Astrocyte of the cerebellum (primary cell): ENCODE measurements at regions not wholly inside any gene's neighbourhood (a gene's known extent, or its start where the extent isn't known, plus 50 kb on each side); places are given as distances from the start of the nearest gene placed in this dataset.

Experiments
- DNase-seq: peaks from one replicate; pipeline ENCODE4 v3.0.0-alpha.2; 2011; ENCODE audit warnings: low read depth
- H3K4me3 ChIP-seq: 2 replicates; pipeline ENCODE4 v1.5.1; 2011; ENCODE audit warnings: mild to moderate bottlenecking, low read depth, low read length, moderate library complexity
- in situ Hi-C: cut with HindIII; loops from 2 replicates; pipeline ENCODE4 v1.10.0; 2017; ENCODE audit warnings: low sequenced_read_pairs
- TF ChIP-seq, protein P1 (sequence below): IDR thresholded peaks from 2 replicates; pipeline ENCODE4 v1.5.1; 2012; ENCODE audit warnings: low read length, low read depth, moderate library complexity, mild to moderate bottlenecking; ENCODE audit errors: missing control alignments

DNA sequence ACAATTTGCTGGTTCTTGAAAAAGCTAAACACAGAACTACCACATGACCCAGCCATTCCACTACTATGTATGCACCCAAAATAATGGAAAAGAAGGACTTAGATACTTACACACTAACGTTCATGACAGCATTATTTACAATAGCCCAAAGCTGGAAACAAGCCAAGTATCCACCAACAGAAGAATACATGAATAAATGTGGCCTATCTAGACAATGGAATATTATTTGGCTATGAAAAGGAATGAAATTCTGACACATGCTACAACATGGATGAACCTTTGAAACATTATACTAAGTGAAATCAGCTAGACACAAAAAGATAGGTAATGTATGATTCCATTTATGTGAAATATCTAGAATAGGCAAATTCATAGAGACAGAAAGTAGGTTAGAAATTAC lies 67.4 kb upstream of the EXOC4 start:
- TF ChIP-seq, protein P1, sequence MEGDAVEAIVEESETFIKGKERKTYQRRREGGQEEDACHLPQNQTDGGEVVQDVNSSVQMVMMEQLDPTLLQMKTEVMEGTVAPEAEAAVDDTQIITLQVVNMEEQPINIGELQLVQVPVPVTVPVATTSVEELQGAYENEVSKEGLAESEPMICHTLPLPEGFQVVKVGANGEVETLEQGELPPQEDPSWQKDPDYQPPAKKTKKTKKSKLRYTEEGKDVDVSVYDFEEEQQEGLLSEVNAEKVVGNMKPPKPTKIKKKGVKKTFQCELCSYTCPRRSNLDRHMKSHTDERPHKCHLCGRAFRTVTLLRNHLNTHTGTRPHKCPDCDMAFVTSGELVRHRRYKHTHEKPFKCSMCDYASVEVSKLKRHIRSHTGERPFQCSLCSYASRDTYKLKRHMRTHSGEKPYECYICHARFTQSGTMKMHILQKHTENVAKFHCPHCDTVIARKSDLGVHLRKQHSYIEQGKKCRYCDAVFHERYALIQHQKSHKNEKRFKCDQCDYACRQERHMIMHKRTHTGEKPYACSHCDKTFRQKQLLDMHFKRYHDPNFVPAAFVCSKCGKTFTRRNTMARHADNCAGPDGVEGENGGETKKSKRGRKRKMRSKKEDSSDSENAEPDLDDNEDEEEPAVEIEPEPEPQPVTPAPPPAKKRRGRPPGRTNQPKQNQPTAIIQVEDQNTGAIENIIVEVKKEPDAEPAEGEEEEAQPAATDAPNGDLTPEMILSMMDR = no peak
- in situ Hi-C loops = no loop called here
- H3K4me3 ChIP-seq = no peak overlapping the region
- DNase-seq = no peak

GRCh38 chr7:133186060-133186459 lies 66.8 kb upstream of the EXOC4 start:
- H3K4me3 ChIP-seq = no peak overlapping the region
- in situ Hi-C loops = no loop called here
- no peak for DNase-seq
- TF ChIP-seq, protein P1 = no peak

DNA sequence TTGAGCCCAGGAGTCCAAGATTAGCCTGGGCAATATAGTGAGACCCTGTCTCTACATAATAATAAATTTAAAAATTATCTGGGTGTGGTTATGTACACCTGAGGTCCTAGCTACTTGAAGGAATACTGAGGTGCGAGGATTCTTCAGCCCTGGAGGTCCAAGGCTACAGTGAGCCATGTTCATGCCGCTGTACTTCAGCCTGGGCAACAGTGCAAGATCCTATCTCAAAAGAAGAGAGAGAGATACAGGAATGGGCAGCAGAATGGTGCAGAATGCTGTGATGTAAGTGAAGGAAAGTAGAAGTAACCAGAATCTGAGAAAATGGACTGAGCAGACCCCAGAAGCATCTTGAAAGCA lies 62.7 kb upstream of the EXOC4 start:
- no peak for DNase-seq
- no peak overlapping the region for H3K4me3 ChIP-seq
- TF ChIP-seq, protein P1 = no peak
- in situ Hi-C loops = no loop called here

GRCh38 chr7:133190650-133191049 lies 62.2 kb upstream of the EXOC4 start:
- in situ Hi-C loops = no loop called here
- DNase-seq = no peak

DNA sequence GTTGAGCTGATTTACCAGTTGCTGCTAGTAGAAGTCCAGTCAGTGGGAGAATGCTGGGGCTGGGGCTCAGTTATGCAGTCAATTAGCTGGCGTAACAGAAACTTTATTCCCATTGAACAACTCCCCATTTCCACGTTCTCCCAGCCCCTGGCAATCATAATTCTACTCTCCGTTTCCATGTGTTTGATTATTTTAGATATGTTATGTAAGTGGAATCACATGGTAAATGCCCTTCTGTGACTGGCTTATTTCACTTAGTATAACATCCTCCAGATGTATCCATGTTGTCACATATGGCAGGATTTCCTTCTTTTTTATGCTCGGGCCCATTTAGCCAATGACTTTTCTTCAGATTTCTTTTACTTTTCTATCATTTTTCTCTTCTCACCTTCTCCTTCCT lies 61.1 kb upstream of the EXOC4 start:
- in situ Hi-C loops = no loop called here
- DNase-seq = no peak

More at GRCh38 chr7:133190650-133191049, 62.2 kb upstream of the EXOC4 start:
- H3K4me3 ChIP-seq = no peak overlapping the region
- TF ChIP-seq, protein P1 = no peak

GRCh38 chr7:133195868-133196267 lies 57.0 kb upstream of the EXOC4 start:
- no peak for DNase-seq
- in situ Hi-C loops = no loop called here
- TF ChIP-seq, protein P1 = no peak
- H3K4me3 ChIP-seq = no peak overlapping the region

More for the DNA sequence above, 61.1 kb upstream of the EXOC4 start:
- TF ChIP-seq, protein P1 = no peak
- no peak overlapping the region for H3K4me3 ChIP-seq
